ENCODE measurements at regions not wholly inside any gene's neighbourhood (a gene's known extent, or its start where the extent isn't known, plus 50 kb on each side); places are given as distances from the start of the nearest gene placed in this dataset.

DNA sequence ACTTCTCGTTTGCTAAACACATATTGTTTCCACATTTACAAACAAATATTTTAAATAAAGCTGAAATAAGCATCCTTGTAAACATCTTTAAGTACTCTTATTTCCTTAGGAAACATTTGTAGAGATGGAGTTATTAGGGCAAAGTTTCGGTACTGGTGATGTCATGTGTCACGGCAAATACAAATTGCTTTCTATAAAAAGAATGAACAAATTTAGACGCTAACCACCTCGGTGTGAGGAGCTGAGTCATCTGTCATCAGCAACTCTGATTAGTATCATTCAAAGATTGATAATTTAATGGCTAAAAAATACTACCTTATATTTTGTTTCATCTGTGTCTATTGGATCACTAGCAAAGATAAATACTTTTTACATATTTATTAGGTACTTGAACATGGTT is 982.0 kb downstream of the VRK1 start:
- TF ChIP-seq, protein P1, sequence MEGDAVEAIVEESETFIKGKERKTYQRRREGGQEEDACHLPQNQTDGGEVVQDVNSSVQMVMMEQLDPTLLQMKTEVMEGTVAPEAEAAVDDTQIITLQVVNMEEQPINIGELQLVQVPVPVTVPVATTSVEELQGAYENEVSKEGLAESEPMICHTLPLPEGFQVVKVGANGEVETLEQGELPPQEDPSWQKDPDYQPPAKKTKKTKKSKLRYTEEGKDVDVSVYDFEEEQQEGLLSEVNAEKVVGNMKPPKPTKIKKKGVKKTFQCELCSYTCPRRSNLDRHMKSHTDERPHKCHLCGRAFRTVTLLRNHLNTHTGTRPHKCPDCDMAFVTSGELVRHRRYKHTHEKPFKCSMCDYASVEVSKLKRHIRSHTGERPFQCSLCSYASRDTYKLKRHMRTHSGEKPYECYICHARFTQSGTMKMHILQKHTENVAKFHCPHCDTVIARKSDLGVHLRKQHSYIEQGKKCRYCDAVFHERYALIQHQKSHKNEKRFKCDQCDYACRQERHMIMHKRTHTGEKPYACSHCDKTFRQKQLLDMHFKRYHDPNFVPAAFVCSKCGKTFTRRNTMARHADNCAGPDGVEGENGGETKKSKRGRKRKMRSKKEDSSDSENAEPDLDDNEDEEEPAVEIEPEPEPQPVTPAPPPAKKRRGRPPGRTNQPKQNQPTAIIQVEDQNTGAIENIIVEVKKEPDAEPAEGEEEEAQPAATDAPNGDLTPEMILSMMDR (IDR thresholded peaks at IDR 0.05; ENCODE audit: insufficient read depth, low read depth, low read length), result no peak
- no peak for TF ChIP-seq EZH2 (IDR thresholded peaks at IDR 0.05; ENCODE audit: insufficient read depth, low read length)
- Histone ChIP-seq H3K27ac (ENCODE audit: low read depth, low read length) (no peak overlapping the region), H3K4me3 (ENCODE audit: insufficient read depth, low read depth, low read length) (no peak overlapping the region), H3K9me3 (ENCODE audit: insufficient read depth, low read depth, low read length) (peaks cover 4% of the 10 kb centered on the region), H3K36me3 (ENCODE audit: insufficient read depth, low read length) (no peaks in the 10 kb centered on the region), H2AFZ (ENCODE audit: low read depth, low read length) (no peak overlapping the region), H3K9ac (ENCODE audit: low read length) (no peak overlapping the region), H3K27me3 (ENCODE audit: insufficient read depth, low read length) (no peaks in the 10 kb centered on the region), H4K20me1 (ENCODE audit: insufficient read depth, low read length) (no peaks in the 10 kb centered on the region), H3K4me1 (ENCODE audit: insufficient read depth, low read length) (no peaks in the 10 kb centered on the region), H3K4me2 (ENCODE audit: low read length) (no peak overlapping the region), H3K79me2 (ENCODE audit: insufficient read depth, low read length) (no peaks in the 10 kb centered on the region)
- Mint-ChIP-seq H3K9me3 (ENCODE audit: unreplicated experiment) (no peaks in the 10 kb centered on the region), H3K4me1 (ENCODE audit: low read depth, unreplicated experiment) (no peaks in the 10 kb centered on the region), H3K36me3 (ENCODE audit: low read depth, unreplicated experiment) (no peaks in the 10 kb centered on the region), H3K27me3 (ENCODE audit: low read depth, unreplicated experiment) (peaks cover 13% of the 10 kb centered on the region), H3K4me3 (ENCODE audit: unreplicated experiment) (no peak overlapping the region), H3K27ac (ENCODE audit: unreplicated experiment) (no peak overlapping the region)
- FAIRE-seq (no peak), DNase-seq (ENCODE audit: low read depth) (no peak)

GRCh38 chr14:97780804-97781203 is 983.6 kb downstream of the VRK1 start:
- Histone ChIP-seq H3K4me1 (ENCODE audit: insufficient read depth, low read length) (no peaks in the 10 kb centered on the region), H3K79me2 (ENCODE audit: insufficient read depth, low read length) (no peaks in the 10 kb centered on the region), H3K36me3 (ENCODE audit: insufficient read depth, low read length) (no peaks in the 10 kb centered on the region), H3K4me2 (ENCODE audit: low read length) (no peak overlapping the region), H3K27me3 (ENCODE audit: insufficient read depth, low read length) (no peaks in the 10 kb centered on the region), H3K4me3 (ENCODE audit: insufficient read depth, low read depth, low read length) (no peak overlapping the region), H3K9me3 (ENCODE audit: insufficient read depth, low read depth, low read length) (peaks cover 4% of the 10 kb centered on the region), H3K27ac (ENCODE audit: low read depth, low read length) (no peak overlapping the region), H3K9ac (ENCODE audit: low read length) (no peak overlapping the region), H2AFZ (ENCODE audit: low read depth, low read length) (no peak overlapping the region), H4K20me1 (ENCODE audit: insufficient read depth, low read length) (no peaks in the 10 kb centered on the region)
- Mint-ChIP-seq H3K4me3 (ENCODE audit: unreplicated experiment) (no peak overlapping the region), H3K4me1 (ENCODE audit: low read depth, unreplicated experiment) (no peaks in the 10 kb centered on the region), H3K27me3 (ENCODE audit: low read depth, unreplicated experiment) (peaks cover 7% of the 10 kb centered on the region), H3K9me3 (ENCODE audit: unreplicated experiment) (no peaks in the 10 kb centered on the region), H3K27ac (ENCODE audit: unreplicated experiment) (no peak overlapping the region), H3K36me3 (ENCODE audit: low read depth, unreplicated experiment) (no peaks in the 10 kb centered on the region)
- FAIRE-seq (no peak), DNase-seq (ENCODE audit: low read depth) (no peak)
- TF ChIP-seq, protein P1 (IDR thresholded peaks at IDR 0.05; ENCODE audit: insufficient read depth, low read depth, low read length), result no peak
- no peak for TF ChIP-seq EZH2 (IDR thresholded peaks at IDR 0.05; ENCODE audit: insufficient read depth, low read length)

- no peaks in the 10 kb centered on the region for H3K36me3 ChIP-seq (ENCODE audit: insufficient read depth, low read length)
- no peak overlapping the region for H2AFZ ChIP-seq (ENCODE audit: low read depth, low read length)
- H3K27me3 ChIP-seq (ENCODE audit: insufficient read depth, low read length), result no peaks in the 10 kb centered on the region
- H3K9me3 Mint-ChIP-seq (ENCODE audit: unreplicated experiment), result no peaks in the 10 kb centered on the region
- TF ChIP-seq, protein P1 (IDR thresholded peaks at IDR 0.05; ENCODE audit: insufficient read depth, low read depth, low read length), result no peak
- TF ChIP-seq EZH2 (IDR thresholded peaks at IDR 0.05; ENCODE audit: insufficient read depth, low read length), result no peak
- H3K79me2 ChIP-seq (ENCODE audit: insufficient read depth, low read length), result no peaks in the 10 kb centered on the region
- no peak overlapping the region for H3K4me2 ChIP-seq (ENCODE audit: low read length)
- H3K9ac ChIP-seq (ENCODE audit: low read length), result no peak overlapping the region
- H3K4me3 ChIP-seq (ENCODE audit: insufficient read depth, low read depth, low read length), result no peak overlapping the region
- no peak overlapping the region for H3K4me3 Mint-ChIP-seq (ENCODE audit: unreplicated experiment)
- no peaks in the 10 kb centered on the region for H4K20me1 ChIP-seq (ENCODE audit: insufficient read depth, low read length)
- H3K36me3 Mint-ChIP-seq (ENCODE audit: low read depth, unreplicated experiment), result no peaks in the 10 kb centered on the region
- no peaks in the 10 kb centered on the region for H3K9me3 ChIP-seq (ENCODE audit: insufficient read depth, low read depth, low read length)
- H3K27me3 Mint-ChIP-seq (ENCODE audit: low read depth, unreplicated experiment), result peaks cover 2% of the 10 kb centered on the region
- FAIRE-seq, result no peak
- no peak overlapping the region for H3K27ac ChIP-seq (ENCODE audit: low read depth, low read length)
- no peak overlapping the region for H3K27ac Mint-ChIP-seq (ENCODE audit: unreplicated experiment)
- H3K4me1 ChIP-seq (ENCODE audit: insufficient read depth, low read length), result no peaks in the 10 kb centered on the region
- DNase-seq (ENCODE audit: low read depth), result no peak
- no peaks in the 10 kb centered on the region for H3K4me1 Mint-ChIP-seq (ENCODE audit: low read depth, unreplicated experiment)
Measured at GRCh38 chr14:97781961-97782360, 984.8 kb downstream of the VRK1 start.

Data from astrocyte (in vitro differentiated cells and primary cell).